OCI-LY7 (cell line): ENCODE measurements at regions not wholly inside any gene's neighbourhood (a gene's known extent, or its start where the extent isn't known, plus 50 kb on each side); places are given as distances from the start of the nearest gene placed in this dataset.

Experiments used
- BruUV-seq: library from RNA; stranded (reverse); fragments of 400-500 nt; replicated peaks from 2 replicates; lab custom pipeline; 2021; lab: Mats Ljungman, UMichigan
- CTCF ChIA-PET: fragments of 300-600 bp; sonication (Branson Sonifier 250); formaldehyde crosslinking; loops from one replicate; lab custom pipeline; 2022; ENCODE audit warnings: antibody characterized with exemption; ENCODE audit not compliant: unreplicated experiment; lab: Charles Lee
- POLR2A ChIA-PET: fragments of 300-600 bp; sonication (Branson Sonifier 250); formaldehyde crosslinking; loops from one replicate; lab custom pipeline; 2022; ENCODE audit warnings: antibody characterized with exemption; lab: Charles Lee
- DNase-seq: peaks from one replicate; pipeline ENCODE4 v3.0.0-alpha.2; 2015; ENCODE audit warnings: low spot score
- H2AFZ ChIP-seq: fragments of 200-600 bp; sonication (generic), shearing (Covaris generic); 2 replicates; pipeline ENCODE4 v1.6.1; 2014; ENCODE audit warnings: mild to moderate bottlenecking, antibody characterized with exemption, low read length, moderate library complexity
- H3K27ac ChIP-seq: fragments of 200-600 bp; sonication (generic); 2 replicates; pipeline ENCODE4 v1.5.1; 2014; ENCODE audit warnings: mixed run types, low read depth, mild to moderate bottlenecking, moderate library complexity, low read length, inconsistent platforms; ENCODE audit not compliant: poor library complexity, severe bottlenecking
- H3K36me3 ChIP-seq: fragments of 200-600 bp; sonication (generic); 2 replicates; pipeline ENCODE4 v1.6.1; 2014; ENCODE audit warnings: mild to moderate bottlenecking, antibody characterized with exemption, low read length, moderate library complexity, mixed read lengths; ENCODE audit not compliant: insufficient read depth
- H3K4me1 ChIP-seq: fragments of 200-600 bp; sonication (generic); 2 replicates; pipeline ENCODE4 v1.5.1; 2014; ENCODE audit warnings: mild to moderate bottlenecking, low read length; ENCODE audit not compliant: insufficient read depth, poor library complexity, severe bottlenecking
- H3K4me2 ChIP-seq: fragments of 200-600 bp; sonication (generic); 2 replicates; pipeline ENCODE4 v1.6.1; 2014; ENCODE audit warnings: mild to moderate bottlenecking, low read length
- H3K4me3 ChIP-seq: fragments of 200-600 bp; sonication (generic); 2 replicates; pipeline ENCODE4 v1.5.1; 2014; ENCODE audit warnings: mild to moderate bottlenecking, low read depth, low read length; ENCODE audit not compliant: poor library complexity, severe bottlenecking
- H3K79me2 ChIP-seq: fragments of 200-600 bp; sonication (generic); 2 replicates; pipeline ENCODE4 v1.6.1; 2016; ENCODE audit warnings: low read depth, mild to moderate bottlenecking, low read length, moderate library complexity, mixed read lengths; ENCODE audit not compliant: insufficient read depth
- H3K9me2 ChIP-seq: fragments of 200-600 bp; sonication (generic); 2 replicates; pipeline ENCODE4 v1.6.1; 2016; ENCODE audit warnings: mild to moderate bottlenecking, low read length, mixed read lengths; ENCODE audit not compliant: insufficient read depth
- H3K9me3 ChIP-seq: fragments of 200-600 bp; sonication (generic); 2 replicates; pipeline ENCODE4 v1.6.1; 2014; ENCODE audit warnings: mild to moderate bottlenecking, mixed run types, low read length, mixed read lengths
- H4K20me1 ChIP-seq: fragments of 200-600 bp; sonication (generic); 2 replicates; pipeline ENCODE4 v1.6.1; 2014; ENCODE audit warnings: mild to moderate bottlenecking, antibody characterized with exemption, low read length, moderate library complexity, mixed read lengths; ENCODE audit not compliant: insufficient read depth
- EZH2phosphoT487 ChIP-seq: fragments of 200-600 bp; sonication (generic); IDR thresholded peaks from 2 replicates; pipeline ENCODE4 v1.6.1; 2018; ENCODE audit warnings: low read depth, borderline replicate concordance, mild to moderate bottlenecking, mixed run types, antibody characterized with exemption, low read length, moderate library complexity, mixed read lengths
- intact Hi-C: fragments of 100-400 bp; cut with micrococcal nuclease; formaldehyde crosslinking; loops from one replicate; pipeline ENCODE4 v1.10.0; 2022; ENCODE audit not compliant: unreplicated experiment
- TF ChIP-seq, protein P1 (sequence below): fragments of 200-600 bp; sonication (generic); conservative IDR thresholded peaks from 2 replicates; pipeline ENCODE4 v1.5.1; 2014; ENCODE audit warnings: mild to moderate bottlenecking, antibody characterized with exemption, low read length, moderate library complexity, mixed read lengths

DNA sequence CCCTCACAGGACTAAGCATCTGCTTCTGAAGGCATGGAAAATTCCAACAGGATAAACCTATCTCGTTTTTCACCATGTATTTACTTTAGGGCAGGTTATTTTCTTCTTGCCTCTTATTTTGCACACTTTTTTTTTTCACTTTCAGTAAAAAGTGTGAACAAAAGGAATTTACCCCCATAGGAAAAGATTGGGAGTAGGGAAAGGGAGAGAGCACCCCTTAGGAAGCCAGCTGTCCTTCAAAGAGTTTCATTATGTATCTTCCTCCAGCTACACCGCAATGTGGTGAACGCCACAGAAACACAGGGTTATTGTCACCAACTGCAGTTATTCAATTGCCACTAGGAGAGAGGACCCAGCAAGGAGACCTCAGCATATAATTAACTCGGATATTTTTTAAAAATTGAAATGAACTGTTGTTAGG, 286.2 kb upstream of the VRK2 start:
- TF ChIP-seq, protein P1, sequence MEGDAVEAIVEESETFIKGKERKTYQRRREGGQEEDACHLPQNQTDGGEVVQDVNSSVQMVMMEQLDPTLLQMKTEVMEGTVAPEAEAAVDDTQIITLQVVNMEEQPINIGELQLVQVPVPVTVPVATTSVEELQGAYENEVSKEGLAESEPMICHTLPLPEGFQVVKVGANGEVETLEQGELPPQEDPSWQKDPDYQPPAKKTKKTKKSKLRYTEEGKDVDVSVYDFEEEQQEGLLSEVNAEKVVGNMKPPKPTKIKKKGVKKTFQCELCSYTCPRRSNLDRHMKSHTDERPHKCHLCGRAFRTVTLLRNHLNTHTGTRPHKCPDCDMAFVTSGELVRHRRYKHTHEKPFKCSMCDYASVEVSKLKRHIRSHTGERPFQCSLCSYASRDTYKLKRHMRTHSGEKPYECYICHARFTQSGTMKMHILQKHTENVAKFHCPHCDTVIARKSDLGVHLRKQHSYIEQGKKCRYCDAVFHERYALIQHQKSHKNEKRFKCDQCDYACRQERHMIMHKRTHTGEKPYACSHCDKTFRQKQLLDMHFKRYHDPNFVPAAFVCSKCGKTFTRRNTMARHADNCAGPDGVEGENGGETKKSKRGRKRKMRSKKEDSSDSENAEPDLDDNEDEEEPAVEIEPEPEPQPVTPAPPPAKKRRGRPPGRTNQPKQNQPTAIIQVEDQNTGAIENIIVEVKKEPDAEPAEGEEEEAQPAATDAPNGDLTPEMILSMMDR = no peak
- no peak for TF ChIP-seq EZH2phosphoT487
- no peaks in the 10 kb centered on the region for H3K79me2 ChIP-seq
- H2AFZ ChIP-seq = peak overlapping the region; percentile 74; the same call in 1 of the 2 replicates
- H3K9me2 ChIP-seq = no peaks in the 10 kb centered on the region
- H3K9me3 ChIP-seq = no peaks in the 10 kb centered on the region
- BruUV-seq = no TSS peak
- H3K4me1 ChIP-seq = peaks cover 5% of the 10 kb centered on the region
- H3K4me2 ChIP-seq = peak overlapping the region; percentile 61
- H3K36me3 ChIP-seq = no peaks in the 10 kb centered on the region
- H3K4me3 ChIP-seq = no peak overlapping the region
- DNase-seq = no peak
- H3K27ac ChIP-seq = no peak overlapping the region
- CTCF ChIA-PET = no interaction called here
- intact Hi-C loops = loop anchor here (10.0 kb wide), 1 partner anchor 684 kb away; no protein-coding TSS in a partner anchor
- H4K20me1 ChIP-seq = no peaks in the 10 kb centered on the region
- POLR2A ChIA-PET = no interaction called here

DNA sequence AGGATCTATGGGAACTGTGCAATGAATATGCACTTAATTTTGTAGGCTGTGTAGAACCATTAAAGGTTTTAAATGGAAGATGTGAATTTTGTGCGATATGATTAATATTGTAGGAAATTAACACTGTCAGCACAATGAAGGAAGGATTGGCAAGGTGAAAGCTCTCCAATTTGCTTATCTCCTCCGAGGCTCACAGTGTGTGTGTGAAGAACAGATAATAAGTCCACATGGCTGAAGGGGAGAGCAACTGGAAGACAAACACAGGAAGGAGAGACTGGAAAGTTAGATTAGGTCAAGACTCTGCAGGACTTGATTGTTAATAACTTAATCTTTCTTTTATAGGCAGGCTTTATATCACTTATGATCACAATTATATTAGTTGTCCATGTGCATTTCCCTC, 269.7 kb upstream of the VRK2 start:
- Histone ChIP-seq H3K36me3 (no peaks in the 10 kb centered on the region), H3K4me2 (no peak overlapping the region), H3K27ac (no peak overlapping the region), H4K20me1 (no peaks in the 10 kb centered on the region), H2AFZ (no peak overlapping the region), H3K9me2 (no peaks in the 10 kb centered on the region), H3K9me3 (no peaks in the 10 kb centered on the region), H3K79me2 (no peaks in the 10 kb centered on the region), H3K4me1 (no peaks in the 10 kb centered on the region), H3K4me3 (no peak overlapping the region)
- ChIA-PET CTCF (no interaction called here), POLR2A (interaction anchor here (0.6 kb wide), 1 partner anchor 682 kb away, joined by 3 read pairs; no protein-coding TSS in a partner anchor)
- no TSS peak for BruUV-seq
- DNase-seq = no peak
- TF ChIP-seq, protein P1 = no peak
- TF ChIP-seq EZH2phosphoT487 = no peak
- intact Hi-C loops = no loop called here

GRCh38 chr2:57782587-57782986, 264.0 kb upstream of the VRK2 start:
- Histone ChIP-seq H3K9me3 (no peaks in the 10 kb centered on the region), H3K27ac (no peak overlapping the region), H3K4me3 (no peak overlapping the region), H3K4me1 (no peaks in the 10 kb centered on the region), H2AFZ (no peak overlapping the region), H3K9me2 (no peaks in the 10 kb centered on the region), H3K79me2 (no peaks in the 10 kb centered on the region), H3K4me2 (no peak overlapping the region), H4K20me1 (no peaks in the 10 kb centered on the region), H3K36me3 (no peaks in the 10 kb centered on the region)
- CTCF ChIA-PET = no interaction called here
- no peak for TF ChIP-seq EZH2phosphoT487
- TF ChIP-seq, protein P1 = no peak
- BruUV-seq = no TSS peak
- DNase-seq = no peak
- intact Hi-C loops = no loop called here
- POLR2A ChIA-PET = no interaction called here
